ENCODE measurements at regions not wholly inside any gene's neighbourhood (a gene's known extent, or its start where the extent isn't known, plus 50 kb on each side); places are given as distances from the start of the nearest gene placed in this dataset.
"Not testable (repeated sequence)": the region's sequence is repeated elsewhere in the genome, so short reads cannot be mapped to it uniquely, and the experiment has no call there.

DNA sequence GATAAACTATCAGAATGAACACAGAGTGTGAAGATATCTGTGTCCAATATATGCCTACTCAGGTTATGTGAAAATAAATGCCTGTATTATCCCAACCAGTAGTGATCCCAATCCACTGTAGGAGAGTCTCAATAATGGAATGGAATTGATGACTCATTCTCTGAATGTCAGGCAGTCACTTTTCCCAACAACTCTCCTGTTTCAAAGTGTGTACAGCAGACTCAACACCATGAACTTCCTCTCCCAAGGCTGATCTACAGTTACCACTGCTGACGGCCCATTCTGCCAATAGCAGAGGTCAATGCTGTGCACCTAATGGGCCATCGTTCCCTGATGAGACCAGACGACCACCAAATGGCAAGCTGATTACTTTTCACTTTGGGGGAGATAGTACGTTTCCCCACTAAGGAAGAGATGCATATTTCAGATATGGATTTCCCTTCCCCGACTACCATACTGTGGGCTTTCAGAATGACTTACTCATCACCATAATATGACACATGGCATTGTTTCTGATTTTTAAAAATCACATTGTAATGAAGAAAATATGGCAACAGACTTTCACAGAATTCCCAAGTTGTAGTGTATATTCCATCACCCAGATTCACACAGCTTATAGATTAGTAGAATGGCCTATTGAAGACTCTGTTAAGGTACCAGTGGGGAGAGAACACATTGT, 601.7 kb upstream of the VRK2 start:
- DNase-seq = no peak

DNA sequence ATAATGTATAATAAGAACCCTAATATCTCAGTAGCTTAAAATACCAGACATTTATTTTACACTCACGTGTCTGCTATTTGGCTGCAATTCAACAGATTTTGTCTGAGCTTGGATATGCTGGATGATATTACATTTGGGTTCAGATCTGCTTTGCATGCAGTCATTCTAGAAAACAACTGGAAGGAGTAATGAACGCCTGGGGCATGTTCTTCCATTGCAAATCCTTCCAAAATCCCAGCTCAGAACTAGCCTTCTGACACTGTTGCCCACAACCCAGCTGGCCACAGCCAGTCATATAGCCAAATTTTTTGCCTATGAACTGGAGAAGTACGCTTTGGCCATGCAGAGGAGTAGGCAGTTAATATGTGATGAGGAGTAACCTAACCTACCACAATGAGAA, 597.8 kb upstream of the VRK2 start:
- DNase-seq = no peak

DNA sequence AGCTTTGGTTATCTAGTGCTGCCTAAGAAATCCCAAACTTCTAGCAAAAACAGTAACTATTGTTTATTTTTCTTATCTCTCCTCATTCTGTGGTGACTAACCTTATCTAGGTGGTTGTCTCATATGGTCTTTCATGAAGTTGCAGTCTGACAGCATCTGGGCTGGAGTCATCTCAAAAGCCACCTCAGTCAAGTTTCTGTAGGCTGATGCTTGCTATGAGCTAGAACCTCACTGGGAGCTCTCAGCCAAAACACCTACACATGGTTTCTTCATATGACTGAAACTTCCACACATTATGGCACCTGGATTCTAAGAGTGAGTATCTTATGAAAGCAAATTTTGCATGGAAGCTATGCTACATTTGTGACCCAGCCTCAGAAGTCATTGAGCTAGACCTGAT, 596.4 kb upstream of the VRK2 start:
- DNase-seq = no peak

DNA sequence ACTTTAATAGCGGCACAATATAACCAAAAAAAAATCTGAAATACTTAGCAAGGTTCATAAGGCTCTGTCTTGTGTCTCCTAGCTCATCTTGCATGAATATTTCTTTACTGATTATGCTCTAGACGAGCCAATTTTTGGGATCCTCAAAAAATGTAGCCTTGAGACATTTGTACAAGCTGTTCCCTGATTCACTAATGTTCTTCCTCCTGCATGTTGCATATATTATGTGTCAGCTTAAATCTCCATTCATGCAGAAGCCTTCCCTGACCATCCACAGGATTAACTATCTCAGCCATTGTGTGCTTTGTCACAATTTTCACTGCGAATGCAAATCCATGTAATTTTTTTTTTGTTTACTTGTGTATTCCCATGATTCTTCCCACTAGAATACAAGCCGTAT, 594.0 kb upstream of the VRK2 start:
- DNase-seq = no peak

DNA sequence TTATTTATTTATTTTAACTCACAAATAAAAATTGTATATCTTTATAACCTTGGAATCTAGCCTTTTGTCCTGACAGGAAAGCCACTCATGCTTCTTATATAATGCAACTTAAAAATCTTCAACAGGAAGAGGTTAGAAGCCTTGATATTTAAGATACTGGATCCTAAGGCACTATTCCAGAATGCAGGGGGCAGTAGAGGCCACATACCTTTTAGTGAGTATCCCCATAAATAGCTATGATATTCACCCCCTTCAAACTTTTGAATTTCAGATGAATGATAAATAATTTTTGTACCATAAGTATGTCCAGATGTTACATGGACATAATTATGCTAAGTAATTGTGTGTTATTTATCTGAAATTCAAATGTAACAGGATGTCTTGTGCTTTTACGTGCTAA, 592.7 kb upstream of the VRK2 start:
- no peak for DNase-seq

DNA sequence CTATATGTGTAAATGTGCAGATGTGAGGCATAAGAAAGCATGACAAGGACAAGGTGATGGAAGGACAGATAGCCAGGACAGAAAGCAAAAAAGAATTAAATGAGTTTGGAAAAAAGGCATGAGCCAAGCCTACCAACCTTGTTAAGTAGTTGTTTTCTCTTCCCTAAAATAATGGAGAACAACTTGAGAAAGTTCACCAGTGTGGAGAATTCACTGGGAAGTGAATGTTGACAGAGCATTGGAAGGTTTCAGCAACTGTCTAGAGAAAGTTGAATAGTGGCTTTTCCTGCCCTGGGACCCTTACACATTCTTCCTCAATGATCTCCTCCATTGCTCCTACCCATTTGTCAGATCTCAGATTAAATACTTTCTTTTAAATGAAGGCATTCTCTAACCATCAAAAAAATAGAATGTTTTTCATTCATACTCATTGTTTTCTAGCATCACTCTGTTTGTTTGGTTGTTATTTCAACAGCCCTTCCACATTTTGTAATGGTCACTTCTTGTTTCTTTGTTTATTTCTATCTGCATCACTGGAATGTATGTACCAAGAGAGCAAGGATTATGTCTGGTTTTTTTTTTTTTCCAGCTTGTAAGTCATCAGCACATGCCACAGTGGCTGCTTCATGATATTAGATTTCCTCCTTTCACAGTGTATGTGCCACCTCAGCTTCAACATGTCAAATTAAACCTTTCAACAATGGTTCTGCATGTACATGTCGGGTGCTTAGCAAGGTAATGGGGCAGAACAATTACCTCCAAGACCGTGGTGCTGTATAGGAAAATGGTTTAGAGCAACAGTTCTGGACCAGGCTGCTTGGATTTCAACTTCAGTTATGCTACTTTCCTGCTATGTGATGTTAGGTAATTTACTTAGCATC, 586.0 kb upstream of the VRK2 start:
- DNase-seq = no peak

DNA sequence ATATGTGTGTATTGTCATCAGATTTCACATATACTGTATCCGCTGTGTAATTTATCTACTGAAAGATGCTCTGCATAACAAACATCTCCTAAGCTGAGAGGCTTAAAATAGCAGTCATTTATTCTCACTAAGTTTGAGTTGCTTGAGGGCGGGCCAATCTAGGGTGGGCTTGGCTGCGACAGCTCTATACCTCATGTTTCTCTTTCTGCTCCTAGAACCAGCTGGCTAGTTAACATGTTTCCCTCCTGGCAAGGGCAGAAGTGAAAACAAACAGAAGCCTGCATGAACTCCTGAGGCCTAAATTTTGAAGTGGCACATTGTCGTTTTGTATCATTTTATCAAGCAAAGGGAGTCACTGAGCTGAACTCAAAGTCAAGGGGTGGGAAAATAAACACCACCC, 585.0 kb upstream of the VRK2 start:
- no peak for DNase-seq

DNA sequence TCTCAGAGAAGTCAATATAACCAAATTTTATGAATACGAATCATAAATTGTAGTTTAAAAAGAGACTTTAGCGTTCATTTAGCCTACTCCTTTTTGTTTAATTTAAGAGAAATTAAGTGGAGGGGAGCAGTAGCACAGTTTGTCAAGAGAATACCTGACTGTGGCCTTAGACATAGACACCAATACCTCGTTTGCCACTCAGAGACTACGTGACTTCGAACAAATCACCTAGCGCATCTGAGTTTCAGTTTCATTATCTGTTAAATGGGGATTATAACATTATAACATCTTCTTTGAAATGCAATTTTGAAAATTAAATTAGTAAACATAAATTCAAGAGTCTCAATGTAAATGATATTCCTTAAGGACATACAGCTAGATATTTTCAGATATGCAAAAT, 581.5 kb upstream of the VRK2 start:
- DNase-seq = no peak

DNA sequence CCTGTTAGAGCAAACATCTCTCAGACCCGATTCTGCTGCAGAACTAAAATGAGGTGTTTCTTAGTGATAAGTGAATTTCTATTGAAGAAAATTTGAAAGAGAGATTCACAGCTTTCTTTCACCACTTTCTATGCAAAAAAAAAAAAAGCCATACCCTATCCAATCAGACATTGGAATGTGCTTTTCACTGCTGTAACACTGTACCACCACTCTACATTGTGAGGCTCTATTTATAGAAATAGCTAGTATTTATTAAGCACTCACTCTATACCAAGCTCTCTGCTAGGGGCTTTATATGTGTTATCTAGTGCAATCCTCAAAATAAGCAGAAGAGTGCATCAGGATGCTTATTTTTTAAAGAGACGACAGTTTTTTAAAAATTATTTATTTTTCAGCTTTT, 580.6 kb upstream of the VRK2 start:
- no peak for DNase-seq

DNA sequence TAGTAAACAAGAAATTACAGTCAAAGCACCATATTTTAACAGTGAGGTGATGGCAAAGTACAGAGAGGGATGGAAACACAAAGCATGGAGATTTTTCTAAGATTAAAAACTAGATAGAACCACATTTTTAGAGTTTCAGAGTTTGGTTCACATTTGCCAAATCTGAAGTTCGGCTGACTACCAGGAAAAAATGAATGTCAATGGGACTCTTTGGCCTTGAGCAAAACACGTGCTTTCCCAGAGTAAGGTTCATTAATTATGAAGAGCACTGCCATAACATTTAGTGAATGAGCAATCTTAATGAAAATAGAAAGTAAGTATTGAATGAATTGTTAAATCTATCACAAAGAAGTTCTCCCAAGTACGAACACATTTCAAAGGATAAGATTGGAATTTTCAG, 571.2 kb upstream of the VRK2 start:
- DNase-seq = no peak

DNA sequence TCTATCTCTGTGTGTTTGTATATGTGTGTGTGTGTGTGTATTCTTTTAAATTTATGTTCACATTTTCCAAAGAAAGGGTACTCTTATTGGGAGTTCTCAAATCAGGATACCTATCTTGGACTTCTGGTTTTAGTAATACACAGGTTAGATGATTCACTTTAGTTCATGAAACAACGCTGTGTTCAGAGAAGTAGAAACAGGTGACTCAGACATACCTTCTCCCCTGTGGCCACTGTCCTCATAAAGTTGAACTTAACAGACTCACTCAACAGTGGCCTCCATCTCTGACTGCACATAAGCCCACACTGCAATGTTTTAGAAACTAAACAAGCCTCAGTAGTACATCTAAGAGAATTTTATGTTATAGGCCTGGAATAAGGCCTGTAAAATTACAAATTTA, 566.6 kb upstream of the VRK2 start:
- DNase-seq = no peak

DNA sequence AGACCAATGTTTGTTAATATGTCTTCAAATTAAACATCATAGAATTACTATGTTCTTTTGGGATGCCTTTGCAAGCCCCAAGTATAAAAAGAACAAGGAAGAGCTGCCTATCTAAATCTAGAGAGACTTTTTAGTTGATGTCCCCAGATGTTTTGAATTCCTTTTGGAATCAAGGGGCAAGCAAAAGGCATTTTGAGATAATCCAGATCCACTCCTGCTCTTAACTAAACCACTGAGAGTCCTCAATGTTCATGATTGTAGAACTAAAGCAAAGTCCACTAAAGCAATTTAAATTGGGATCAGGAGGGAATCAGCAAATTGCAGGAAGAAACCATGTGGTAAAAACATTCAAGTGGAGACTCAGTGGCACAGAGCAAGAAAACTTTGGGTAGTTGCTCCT, 558.5 kb upstream of the VRK2 start:
- DNase-seq = no peak

DNA sequence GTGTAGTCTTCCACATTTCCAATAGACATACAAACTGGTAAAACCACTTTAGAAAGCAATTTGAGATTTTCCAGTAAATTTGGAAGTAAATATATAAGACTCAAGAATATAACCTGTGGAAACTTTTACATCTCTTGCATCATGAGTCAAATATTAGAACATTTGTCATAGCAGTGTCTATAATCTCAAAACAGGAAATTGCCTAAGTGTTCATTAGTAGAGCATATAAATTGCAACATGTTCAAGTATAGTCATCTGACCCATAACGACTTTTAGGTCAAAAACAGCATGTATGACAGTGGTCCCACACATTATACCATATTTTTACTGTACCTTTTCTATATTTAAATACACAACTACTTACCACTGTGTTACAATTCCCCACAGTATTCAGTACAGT, 555.9 kb upstream of the VRK2 start:
- no peak for DNase-seq

DNA sequence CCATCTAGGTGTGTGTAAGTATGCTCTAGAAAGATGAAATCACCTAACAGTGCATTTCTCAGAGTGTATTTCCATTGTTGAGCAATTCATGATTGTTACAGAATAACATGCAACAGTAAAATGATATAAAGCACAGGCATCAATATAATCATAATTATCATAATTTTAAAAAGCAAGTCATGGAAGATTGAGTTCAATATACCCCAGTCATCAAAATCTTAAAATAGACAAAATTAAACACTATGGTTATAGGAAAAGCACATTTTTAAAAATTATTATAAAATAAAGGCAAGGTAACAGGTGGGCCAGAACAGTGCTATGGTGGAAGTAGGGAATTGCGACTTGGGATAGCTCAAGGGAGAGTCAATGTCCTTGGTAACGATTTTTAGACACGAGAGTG, 555.4 kb upstream of the VRK2 start:
- DNase-seq = no peak

DNA sequence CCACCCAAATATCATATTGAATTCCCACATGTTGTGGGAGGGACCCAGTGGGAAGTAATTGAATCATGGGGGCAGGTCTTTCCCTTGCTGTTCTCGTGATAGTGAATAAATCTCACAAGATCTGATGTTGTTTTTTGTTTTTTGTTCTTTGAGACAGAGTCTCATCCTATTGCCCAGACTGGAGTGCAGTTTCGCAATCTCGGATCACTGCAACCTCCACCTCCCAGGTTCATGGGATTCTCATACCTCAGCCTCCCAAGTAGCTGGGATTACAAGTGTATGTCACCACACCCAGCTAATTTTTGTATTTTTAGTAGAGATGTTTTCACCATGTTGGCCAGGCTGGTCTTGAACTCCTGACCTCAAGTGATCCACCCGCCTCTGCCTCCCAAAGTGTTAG, 552.6 kb upstream of the VRK2 start:
- not testable (repeated sequence) for DNase-seq

DNA sequence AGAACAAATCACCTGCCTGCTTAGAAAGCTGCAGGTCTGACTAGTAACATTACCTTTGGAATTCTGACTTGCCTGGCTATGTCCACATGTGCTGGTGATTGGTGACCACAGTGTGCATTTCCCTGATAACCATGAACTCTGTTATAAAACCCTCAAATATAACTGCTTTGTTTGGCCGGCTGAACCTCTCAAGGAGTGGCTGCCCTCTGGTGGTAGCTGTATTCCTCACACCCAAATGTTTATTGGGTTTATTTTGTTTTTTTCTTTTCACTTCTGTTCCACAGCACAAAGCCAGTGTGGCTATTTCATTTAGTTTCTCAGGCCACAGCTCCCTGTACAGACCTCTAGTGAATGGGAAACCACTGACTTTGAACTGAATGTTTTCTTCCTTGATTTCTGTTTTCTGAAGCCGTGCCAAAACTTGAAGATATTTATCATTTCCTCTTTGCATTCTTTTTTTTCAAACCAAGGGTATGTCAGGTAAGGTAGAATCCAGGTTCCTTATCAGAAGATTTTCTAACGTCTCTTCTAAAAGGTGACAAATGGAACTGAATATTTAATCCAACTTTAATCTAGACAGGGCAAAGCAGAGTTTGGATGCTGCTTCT, 549.0 kb upstream of the VRK2 start:
- no peak for DNase-seq

DNA sequence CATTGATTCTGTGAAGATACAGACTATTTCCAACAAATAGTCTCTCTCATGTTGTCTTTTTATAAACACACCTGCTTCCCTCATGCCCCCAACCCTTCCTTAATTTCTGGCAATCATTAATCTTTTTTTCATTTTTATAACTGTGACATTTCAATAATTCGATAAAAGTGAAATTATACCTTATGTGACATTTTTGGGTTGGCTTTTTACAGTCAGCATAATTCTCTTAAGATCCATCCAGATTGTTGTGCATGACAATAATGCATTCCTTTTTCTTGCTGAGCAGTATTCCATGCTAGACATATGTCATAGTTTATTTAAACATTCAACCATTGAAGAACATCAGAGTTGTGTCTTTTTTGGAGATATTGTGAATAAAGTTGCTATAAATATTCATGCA, 541.8 kb upstream of the VRK2 start:
- DNase-seq = no peak

DNA sequence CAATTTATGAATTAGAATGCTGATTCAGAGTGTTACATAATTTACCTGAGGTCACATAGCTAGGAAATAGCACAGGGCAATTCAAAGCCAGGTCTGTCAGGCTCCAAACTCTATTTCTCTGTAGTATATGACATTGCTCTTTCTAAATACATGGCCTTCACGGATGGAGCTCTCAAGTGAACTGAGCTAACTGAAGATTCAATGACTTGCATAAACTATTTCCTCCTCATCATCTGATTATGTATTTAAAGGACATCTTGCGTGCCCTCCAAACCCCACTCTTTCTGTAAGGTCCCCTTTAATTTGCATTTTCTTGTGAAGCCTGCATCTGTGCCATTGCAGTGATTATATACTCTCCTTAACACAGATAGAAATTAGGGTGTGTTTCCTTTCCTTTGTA, 537.4 kb upstream of the VRK2 start:
- DNase-seq = no peak

DNA sequence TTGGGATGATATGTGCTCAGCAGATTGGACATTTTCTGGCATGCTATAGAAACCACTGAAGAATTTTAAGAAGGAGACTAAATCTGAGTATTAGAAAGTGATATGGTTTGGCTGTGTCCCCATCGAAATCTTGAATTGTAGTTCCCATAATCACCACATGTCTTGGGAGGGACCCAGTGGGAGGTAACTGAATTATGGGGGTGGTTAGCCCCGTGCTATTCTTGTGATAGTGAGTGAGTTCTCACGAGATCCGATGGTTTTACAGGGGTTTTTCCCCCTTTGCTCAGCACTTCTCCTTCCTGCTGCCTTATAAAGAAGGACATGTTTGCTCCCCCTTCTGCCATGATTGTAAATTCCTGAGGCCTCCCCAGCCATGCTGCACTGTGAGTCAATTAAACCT, 535.9 kb upstream of the VRK2 start:
- DNase-seq = no peak

DNA sequence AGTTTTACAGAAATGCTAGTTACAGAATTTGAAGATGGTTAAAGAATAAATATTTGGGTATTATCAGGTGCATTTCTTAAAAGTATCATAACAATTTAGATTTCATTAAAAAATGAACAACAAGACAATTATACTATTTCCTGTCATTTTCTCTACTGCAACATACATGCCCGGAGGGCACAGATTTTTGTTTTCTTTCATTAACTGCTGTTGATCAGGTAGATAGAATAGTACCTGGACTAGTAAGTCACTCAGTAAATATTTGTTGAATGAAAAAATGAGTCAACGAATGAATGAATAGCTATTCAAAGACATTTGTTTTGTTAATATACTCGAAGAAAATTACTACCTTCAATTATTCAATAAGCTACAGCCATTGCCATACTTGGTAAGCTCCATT, 531.2 kb upstream of the VRK2 start:
- DNase-seq = no peak

DNA sequence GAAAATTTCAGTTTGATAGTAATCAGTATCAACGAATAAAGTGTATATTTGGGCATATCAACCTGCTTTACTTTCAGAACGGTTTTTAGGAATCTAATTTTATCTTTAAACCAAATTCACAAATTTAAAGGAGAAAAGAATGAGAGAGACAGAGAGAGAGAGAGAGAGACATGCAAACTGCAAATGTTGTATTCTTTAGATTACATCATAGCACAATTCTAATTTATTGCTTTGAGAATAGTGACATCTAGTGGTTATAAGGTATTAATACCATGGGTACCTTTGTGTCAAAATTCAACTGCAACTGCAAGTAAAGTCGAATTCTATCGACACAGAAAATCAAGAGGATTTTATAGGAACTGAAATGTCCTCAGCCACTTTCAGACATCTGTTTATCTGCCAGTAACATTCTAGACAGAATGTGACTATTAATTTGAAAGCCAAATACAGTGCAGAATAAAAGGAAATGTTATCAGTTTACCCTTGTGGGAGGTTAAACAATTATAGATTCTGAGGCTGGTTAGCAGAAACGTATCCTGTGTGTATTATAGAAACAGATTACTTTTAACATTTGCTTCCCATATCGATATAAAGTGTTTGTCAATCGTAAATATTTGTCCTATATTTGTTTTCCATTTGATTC, 529.8 kb upstream of the VRK2 start:
- no peak for DNase-seq

DNA sequence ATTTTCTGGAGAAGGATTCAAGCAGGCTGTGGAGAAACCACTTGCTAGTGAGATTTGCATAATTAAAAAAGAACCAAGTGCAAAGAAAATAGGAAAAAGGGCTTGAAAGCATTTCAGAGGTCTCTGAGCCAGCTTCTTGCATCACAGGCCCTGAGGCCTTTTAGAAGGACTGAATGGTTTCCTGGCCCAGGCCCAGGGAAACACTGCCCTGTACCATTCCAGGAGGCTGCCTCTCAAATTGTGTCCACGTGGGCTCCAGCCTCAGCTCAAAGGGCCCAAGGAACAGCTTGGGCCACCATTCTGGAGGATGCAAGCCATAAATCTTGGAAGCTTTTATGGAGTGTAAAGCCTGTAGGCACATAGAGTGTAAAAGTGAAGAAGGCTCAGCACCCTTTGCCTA, 523.3 kb upstream of the VRK2 start:
- DNase-seq = no peak

DNA sequence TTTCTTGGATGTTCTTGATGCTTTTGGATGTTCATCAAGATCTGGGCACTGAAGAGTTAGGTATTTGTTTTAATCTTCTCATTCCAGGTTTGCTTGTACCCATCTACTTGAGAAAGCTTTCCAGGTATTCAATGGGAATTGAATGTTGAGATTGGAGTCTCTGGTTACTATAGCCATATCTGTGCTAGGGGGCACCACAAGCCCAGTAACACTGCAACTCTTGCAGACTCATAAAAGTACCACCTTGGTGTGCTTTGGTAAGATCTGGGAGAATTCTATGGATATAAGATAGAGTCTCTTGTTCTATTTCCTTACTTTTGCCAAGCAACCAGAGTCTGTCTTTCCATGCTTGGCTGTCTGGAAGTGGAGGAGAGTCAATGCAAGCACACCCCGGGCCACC, 518.9 kb upstream of the VRK2 start:
- no peak for DNase-seq

DNA sequence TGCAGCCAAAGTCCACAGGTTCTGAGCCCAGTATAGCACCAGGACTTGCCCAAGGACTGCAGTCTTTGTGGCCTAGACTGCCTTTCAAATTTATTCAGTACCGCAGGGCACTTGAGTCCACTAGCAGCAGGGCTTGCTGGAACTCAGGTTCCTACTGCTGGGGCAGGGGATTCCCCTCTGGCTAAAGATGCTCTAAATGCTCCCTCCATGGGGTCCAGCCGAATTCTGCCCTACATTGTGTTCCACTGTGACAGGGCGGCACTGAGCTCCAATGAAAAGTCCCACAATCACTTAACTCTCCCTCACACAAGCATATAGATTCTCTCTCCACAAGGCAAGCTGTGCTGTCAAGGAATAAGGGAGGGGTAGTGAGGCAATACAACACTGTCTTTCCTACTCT, 518.1 kb upstream of the VRK2 start:
- no peak for DNase-seq
